H9 (cell line): ENCODE measurements at regions not wholly inside any gene's neighbourhood (a gene's known extent, or its start where the extent isn't known, plus 50 kb on each side); places are given as distances from the start of the nearest gene placed in this dataset.

ENCODE experiments used
- DNase-seq: peaks from one replicate; pipeline ENCODE4 v3.0.0-alpha.2; 2017
- H2AFZ ChIP-seq: one replicate; pipeline ENCODE4 v1.6.1; 2013; ENCODE audit warnings: mild to moderate bottlenecking, low read length, control low read depth, moderate library complexity
- H2AK5ac ChIP-seq: 2 replicates; pipeline ENCODE4 v1.6.1; 2013; ENCODE audit warnings: low read length, control low read depth, mixed read lengths; ENCODE audit not compliant: insufficient read length
- H2BK120ac ChIP-seq: one replicate; pipeline ENCODE4 v1.6.1; 2013; ENCODE audit warnings: low read depth, mild to moderate bottlenecking, low read length, control low read depth, inconsistent platforms; ENCODE audit not compliant: poor library complexity, severe bottlenecking
- H2BK12ac ChIP-seq: 2 replicates; pipeline ENCODE4 v1.6.1; 2013; ENCODE audit warnings: low read length, control low read depth, mixed read lengths, low read depth; ENCODE audit not compliant: insufficient read length
- H2BK15ac ChIP-seq: 2 replicates; pipeline ENCODE4 v1.6.1; 2013; ENCODE audit warnings: low read depth, low read length, control low read depth
- H2BK20ac ChIP-seq: one replicate; pipeline ENCODE4 v1.6.1; 2013; ENCODE audit warnings: low read depth, mild to moderate bottlenecking, low read length, control low read depth, inconsistent platforms; ENCODE audit not compliant: poor library complexity, severe bottlenecking
- H2BK5ac ChIP-seq: 2 replicates; pipeline ENCODE4 v1.6.1; 2013; ENCODE audit warnings: low read length, control low read depth, mixed read lengths; ENCODE audit not compliant: insufficient read length
- H3K14ac ChIP-seq: 2 replicates; pipeline ENCODE4 v1.6.1; 2013; ENCODE audit warnings: low read length, control low read depth; ENCODE audit not compliant: insufficient read depth
- H3K18ac ChIP-seq: 2 replicates; pipeline ENCODE4 v1.6.1; 2013; ENCODE audit warnings: low read depth, mild to moderate bottlenecking, mixed read lengths, low read length, control low read depth; ENCODE audit not compliant: insufficient read length
- H3K23ac ChIP-seq: 2 replicates; pipeline ENCODE4 v1.6.1; 2013; ENCODE audit warnings: low read length, control low read depth, mixed read lengths, low read depth; ENCODE audit not compliant: insufficient read length
- H3K23me2 ChIP-seq: 2 replicates; pipeline ENCODE4 v1.6.1; 2013; ENCODE audit warnings: low read depth, mild to moderate bottlenecking, mixed read lengths, low read length, control low read depth; ENCODE audit not compliant: insufficient read length, poor library complexity, severe bottlenecking
- H3K27ac ChIP-seq: 2 replicates; pipeline ENCODE4 v1.5.1; 2013; ENCODE audit warnings: low read length, control low read depth, mixed read lengths, low read depth; ENCODE audit not compliant: insufficient read length
- H3K27me3 ChIP-seq: 2 replicates; pipeline ENCODE4 v1.6.1; 2013; ENCODE audit warnings: low read length, control low read depth, inconsistent platforms; ENCODE audit not compliant: insufficient read depth
- H3K4ac ChIP-seq: 2 replicates; pipeline ENCODE4 v1.6.1; 2013; ENCODE audit warnings: low read depth, mild to moderate bottlenecking, control low read depth, inconsistent platforms, low read length, moderate library complexity
- H3K4me1 ChIP-seq: 2 replicates; pipeline ENCODE4 v1.6.1; 2013; ENCODE audit warnings: low read length, control low read depth, inconsistent platforms; ENCODE audit not compliant: insufficient read depth
- H3K4me2 ChIP-seq: 2 replicates; pipeline ENCODE4 v1.6.1; 2013; ENCODE audit warnings: low read length, control low read depth, mixed read lengths; ENCODE audit not compliant: insufficient read length, insufficient read depth
- H3K56ac ChIP-seq: 2 replicates; pipeline ENCODE4 v1.6.1; 2013; ENCODE audit warnings: low read depth, mild to moderate bottlenecking, mixed read lengths, low read length, control low read depth; ENCODE audit not compliant: insufficient read length
- H3K79me1 ChIP-seq: 2 replicates; pipeline ENCODE4 v1.6.1; 2013; ENCODE audit warnings: low read depth, mild to moderate bottlenecking, moderate library complexity, low read length, control low read depth, inconsistent platforms; ENCODE audit not compliant: insufficient read depth, poor library complexity, severe bottlenecking
- H3K79me2 ChIP-seq: 2 replicates; pipeline ENCODE4 v1.6.1; 2013; ENCODE audit warnings: low read length, control low read depth, inconsistent platforms; ENCODE audit not compliant: insufficient read depth
- H3K9ac ChIP-seq: 2 replicates; pipeline ENCODE4 v1.6.1; 2013; ENCODE audit warnings: low read length, control low read depth, mixed read lengths; ENCODE audit not compliant: insufficient read length; ENCODE audit errors: extremely low read depth
- H3K9me3 ChIP-seq: one replicate; pipeline ENCODE4 v1.6.1; 2013; ENCODE audit warnings: low read depth, low read length, inconsistent platforms; ENCODE audit not compliant: control insufficient read depth
- H3T11ph ChIP-seq: one replicate; pipeline ENCODE4 v1.6.1; 2013; ENCODE audit warnings: mild to moderate bottlenecking, low read length, control low read depth, inconsistent platforms
- H4K20me1 ChIP-seq: one replicate; pipeline ENCODE4 v1.6.1; 2013; ENCODE audit not compliant: control insufficient read depth, insufficient read length, insufficient read depth
- H4K5ac ChIP-seq: 2 replicates; pipeline ENCODE4 v1.6.1; 2013; ENCODE audit warnings: low read depth, mild to moderate bottlenecking, mixed read lengths, low read length, control low read depth; ENCODE audit not compliant: insufficient read length
- H4K8ac ChIP-seq: replicated peaks from 2 replicates; pipeline ENCODE4 v1.6.1; 2013; ENCODE audit warnings: low read length, control low read depth, mixed read lengths, low read depth; ENCODE audit not compliant: insufficient read length
- H4K91ac ChIP-seq: 2 replicates; pipeline ENCODE4 v1.6.1; 2013; ENCODE audit warnings: low read depth, mild to moderate bottlenecking, moderate library complexity, mixed read lengths, low read length, control low read depth; ENCODE audit not compliant: insufficient read length
- H3K27ac Mint-ChIP-seq, 3 experiments: 2 replicates in 2 of 3; 3 replicates in 1 of 3; pipeline ENCODE4 v1.8.0; 2020 to 2021; ENCODE audit warnings: mixed read lengths in 3 of 3, mild to moderate bottlenecking in 1 of 3, moderate library complexity in 1 of 3
- H3K27me3 Mint-ChIP-seq: 2 replicates; pipeline ENCODE4 v1.8.0; 2021; ENCODE audit warnings: low read depth, mild to moderate bottlenecking, moderate library complexity, mixed read lengths
- H3K36me3 Mint-ChIP-seq, 3 experiments: 2 replicates in 2 of 3; 3 replicates in 1 of 3; pipeline ENCODE4 v1.8.0; 2020 to 2021; ENCODE audit warnings: low read depth in 3 of 3, mixed read lengths in 3 of 3; ENCODE audit not compliant: insufficient read depth in 1 of 3
- H3K4me1 Mint-ChIP-seq, 2 experiments: 2 replicates each; pipeline ENCODE4 v1.8.0; 2020; ENCODE audit warnings: mixed read lengths in 2 of 2
- H3K4me3 Mint-ChIP-seq, 2 experiments: 2 replicates in 1 of 2; 3 replicates in 1 of 2; pipeline ENCODE4 v1.8.0; 2020 to 2021; ENCODE audit warnings: mild to moderate bottlenecking in 2 of 2, mixed read lengths in 2 of 2, moderate library complexity in 1 of 2
- H3K9me3 Mint-ChIP-seq, 2 experiments: 2 replicates in 1 of 2; 3 replicates in 1 of 2; pipeline ENCODE4 v1.8.0; 2020; ENCODE audit warnings: mild to moderate bottlenecking in 2 of 2, mixed read lengths in 2 of 2, moderate library complexity in 1 of 2
- WGBS: extraction: QIAGEN DNeasy Blood & Tissue Kit; methylation state at CpG from one replicate; pipeline ENCODE4 v1.1.7; 2013; ENCODE audit warnings: missing lambda C conversion rate, low lambda C conversion rate, mixed read lengths; ENCODE audit not compliant: insufficient read length; ENCODE audit errors: extremely low coverage; 5-methylcytosine and 5-hydroxymethylcytosine counted together
- TF ChIP-seq, protein P1 (sequence below): fragments of 200-600 bp; sonication (generic); conservative IDR thresholded peaks from 3 replicates; pipeline ENCODE4 v1.8.0; 2021; ENCODE audit warnings: antibody characterized with exemption, mild to moderate bottlenecking

DNA sequence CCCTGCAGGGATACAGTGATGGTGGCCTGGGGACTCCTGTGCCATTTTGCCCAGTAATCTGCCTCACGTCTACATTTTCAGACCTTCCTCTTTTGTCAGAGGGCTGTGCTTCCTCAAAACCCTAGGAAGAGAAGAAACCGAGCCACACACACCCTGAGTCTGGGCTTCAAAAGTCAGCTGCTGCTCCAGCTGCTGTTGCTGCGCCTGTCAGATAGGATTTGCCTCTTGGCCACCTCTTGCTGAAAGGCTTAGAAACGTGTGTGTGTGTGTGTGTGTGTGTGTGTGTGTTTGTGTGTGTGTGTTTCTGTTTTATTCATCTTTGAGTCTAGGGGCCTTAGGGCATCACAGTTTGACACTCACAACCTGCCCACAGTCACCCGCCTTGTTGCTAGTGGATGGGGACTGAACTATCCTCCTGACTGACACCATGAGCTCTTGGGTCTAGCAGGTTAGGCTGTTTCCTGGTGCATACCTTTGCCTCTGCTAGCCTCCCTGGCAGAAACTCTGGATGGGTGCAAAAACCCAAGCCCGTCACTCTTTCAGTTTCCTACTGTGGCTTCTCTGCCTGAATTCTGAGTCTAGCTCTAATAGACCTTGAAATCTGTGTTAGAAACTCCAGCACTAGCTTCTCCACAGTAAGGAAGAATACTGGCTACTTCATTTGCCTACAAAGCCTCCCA is 94.9 kb upstream of the CEP85L start:
- H3K4me1 Mint-ChIP-seq: peaks cover 9 to 10% of the 10 kb centered on the region in 2 experiments
- H2BK20ac ChIP-seq: no peak overlapping the region
- no peak overlapping the region for H2AFZ ChIP-seq
- H3K23ac ChIP-seq: no peak overlapping the region
- no peak overlapping the region for H3K4me2 ChIP-seq
- H3K27ac Mint-ChIP-seq: no peak overlapping the region
- no peak overlapping the region for H3K56ac ChIP-seq
- peaks cover 6% of the 10 kb centered on the region; the same call in 1 of the 2 replicates for H3K4me1 ChIP-seq
- no peaks in the 10 kb centered on the region for H3K79me1 ChIP-seq
- no peak overlapping the region for H3K4ac ChIP-seq
- no peaks in the 10 kb centered on the region for H4K20me1 ChIP-seq
- no peaks in the 10 kb centered on the region for H3K27me3 ChIP-seq
- H3K9me3 Mint-ChIP-seq: no peaks in the 10 kb centered on the region
- H2BK12ac ChIP-seq: no peak overlapping the region
- DNase-seq: no peak
- H3K23me2 ChIP-seq: no peaks in the 10 kb centered on the region
- H3K36me3 Mint-ChIP-seq: no peaks in the 10 kb centered on the region
- H3K79me2 ChIP-seq: no peaks in the 10 kb centered on the region
- H3K4me3 Mint-ChIP-seq: no peak overlapping the region
- no peak overlapping the region for H4K91ac ChIP-seq
- no peaks in the 10 kb centered on the region for H3K9me3 ChIP-seq
- H3K18ac ChIP-seq: no peak overlapping the region
- no peak overlapping the region for H4K8ac ChIP-seq
- H3K27ac ChIP-seq: no peak overlapping the region
- H2BK120ac ChIP-seq: no peak overlapping the region
- H2AK5ac ChIP-seq: no peak overlapping the region
- H3K27me3 Mint-ChIP-seq: no peaks in the 10 kb centered on the region
- no peak overlapping the region for H4K5ac ChIP-seq
- no peak overlapping the region for H3T11ph ChIP-seq
- 0 out of 2 replicates have a peak overlapping the region, but pooled peaks have one; percentile 7 for H3K14ac ChIP-seq
- H2BK5ac ChIP-seq: no peak overlapping the region
- TF ChIP-seq, protein P1, sequence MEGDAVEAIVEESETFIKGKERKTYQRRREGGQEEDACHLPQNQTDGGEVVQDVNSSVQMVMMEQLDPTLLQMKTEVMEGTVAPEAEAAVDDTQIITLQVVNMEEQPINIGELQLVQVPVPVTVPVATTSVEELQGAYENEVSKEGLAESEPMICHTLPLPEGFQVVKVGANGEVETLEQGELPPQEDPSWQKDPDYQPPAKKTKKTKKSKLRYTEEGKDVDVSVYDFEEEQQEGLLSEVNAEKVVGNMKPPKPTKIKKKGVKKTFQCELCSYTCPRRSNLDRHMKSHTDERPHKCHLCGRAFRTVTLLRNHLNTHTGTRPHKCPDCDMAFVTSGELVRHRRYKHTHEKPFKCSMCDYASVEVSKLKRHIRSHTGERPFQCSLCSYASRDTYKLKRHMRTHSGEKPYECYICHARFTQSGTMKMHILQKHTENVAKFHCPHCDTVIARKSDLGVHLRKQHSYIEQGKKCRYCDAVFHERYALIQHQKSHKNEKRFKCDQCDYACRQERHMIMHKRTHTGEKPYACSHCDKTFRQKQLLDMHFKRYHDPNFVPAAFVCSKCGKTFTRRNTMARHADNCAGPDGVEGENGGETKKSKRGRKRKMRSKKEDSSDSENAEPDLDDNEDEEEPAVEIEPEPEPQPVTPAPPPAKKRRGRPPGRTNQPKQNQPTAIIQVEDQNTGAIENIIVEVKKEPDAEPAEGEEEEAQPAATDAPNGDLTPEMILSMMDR: no peak
- H2BK15ac ChIP-seq: no peak overlapping the region
- no peak overlapping the region for H3K9ac ChIP-seq
- WGBS: no CpG with 5 or more reads among the region's 6 CpGs
